Nephron progenitor cell (in vitro differentiated cells): ENCODE measurements at regions not wholly inside any gene's neighbourhood (a gene's known extent, or its start where the extent isn't known, plus 50 kb on each side); places are given as distances from the start of the nearest gene placed in this dataset.
"Not testable (repeated sequence)": the region's sequence is repeated elsewhere in the genome, so short reads cannot be mapped to it uniquely, and the experiment has no call there.

ENCODE experiments used
- DNase-seq: peaks from one replicate; pipeline ENCODE4 v3.0.0; 2021
- H3K27ac Mint-ChIP-seq: 2 replicates; pipeline ENCODE4 v1.8.0; 2021; ENCODE audit warnings: mild to moderate bottlenecking, moderate library complexity, mixed read lengths
- H3K27me3 Mint-ChIP-seq: 2 replicates; pipeline ENCODE4 v1.8.0; 2021; ENCODE audit warnings: mild to moderate bottlenecking, low read depth, mixed read lengths; ENCODE audit not compliant: poor library complexity
- H3K36me3 Mint-ChIP-seq: 2 replicates; pipeline ENCODE4 v1.8.0; 2021; ENCODE audit warnings: low read depth, mixed read lengths
- H3K4me1 Mint-ChIP-seq: 2 replicates; pipeline ENCODE4 v1.8.0; 2021; ENCODE audit warnings: mixed read lengths
- H3K4me3 Mint-ChIP-seq: 2 replicates; pipeline ENCODE4 v1.8.0; 2021; ENCODE audit warnings: mild to moderate bottlenecking, moderate library complexity, mixed read lengths
- H3K9me3 Mint-ChIP-seq: 2 replicates; pipeline ENCODE4 v1.8.0; 2021; ENCODE audit warnings: mild to moderate bottlenecking, moderate library complexity, mixed read lengths
- CTCF ChIP-seq: fragments of 200-600 bp; sonication (generic); IDR thresholded peaks from 2 replicates; pipeline ENCODE4 v1.5.0; 2021; ENCODE audit warnings: antibody characterized with exemption

- H3K4me3 Mint-ChIP-seq = no peak overlapping the region
- peaks cover 73% of the 10 kb centered on the region for H3K4me1 Mint-ChIP-seq
- H3K27ac Mint-ChIP-seq = peak overlapping the region; percentile 18
- no peaks in the 10 kb centered on the region for H3K36me3 Mint-ChIP-seq
- no peak for DNase-seq
- no peak for TF ChIP-seq CTCF
- H3K27me3 Mint-ChIP-seq = no peaks in the 10 kb centered on the region
- no peaks in the 10 kb centered on the region for H3K9me3 Mint-ChIP-seq
Measured at GRCh38 chr4:54838301-54838700, 180.5 kb downstream of the KIT start.

- Mint-ChIP-seq H3K4me3 (no peak overlapping the region), H3K4me1 (peaks cover 67% of the 10 kb centered on the region), H3K36me3 (no peaks in the 10 kb centered on the region), H3K27me3 (no peaks in the 10 kb centered on the region), H3K27ac (no peak overlapping the region), H3K9me3 (no peaks in the 10 kb centered on the region)
- no peak for DNase-seq
- no peak for TF ChIP-seq CTCF
Measured at GRCh38 chr4:54837576-54838140, 179.9 kb downstream of the KIT start.

GRCh38 chr4:54828361-54828760, 170.6 kb downstream of the KIT start:
- H3K36me3 Mint-ChIP-seq, DNase-seq, H3K4me1 Mint-ChIP-seq, H3K27me3 Mint-ChIP-seq, H3K4me3 Mint-ChIP-seq, H3K27ac Mint-ChIP-seq: not testable (repeated sequence)
- peaks cover 63% of the 10 kb centered on the region for H3K9me3 Mint-ChIP-seq

GRCh38 chr4:54823616-54824015, 165.9 kb downstream of the KIT start:
- DNase-seq = no peak
- no peak overlapping the region for H3K27ac Mint-ChIP-seq
- H3K27me3 Mint-ChIP-seq = peaks cover 4% of the 10 kb centered on the region
- H3K4me3 Mint-ChIP-seq = no peak overlapping the region
- H3K36me3 Mint-ChIP-seq = no peaks in the 10 kb centered on the region
- no peaks in the 10 kb centered on the region for H3K4me1 Mint-ChIP-seq
- TF ChIP-seq CTCF = no peak
- H3K9me3 Mint-ChIP-seq = peaks cover 48% of the 10 kb centered on the region

- no peak for TF ChIP-seq CTCF
- Mint-ChIP-seq H3K36me3 (no peaks in the 10 kb centered on the region), H3K27me3 (no peaks in the 10 kb centered on the region), H3K27ac (no peak overlapping the region), H3K4me1 (no peaks in the 10 kb centered on the region), H3K9me3 (peaks cover 9% of the 10 kb centered on the region), H3K4me3 (no peak overlapping the region)
- no peak for DNase-seq
Measured at GRCh38 chr4:54819034-54819433, 161.3 kb downstream of the KIT start.

- H3K36me3 Mint-ChIP-seq = no peaks in the 10 kb centered on the region
- H3K27me3 Mint-ChIP-seq = no peaks in the 10 kb centered on the region
- no peak for TF ChIP-seq CTCF
- DNase-seq = no peak
- H3K27ac Mint-ChIP-seq = no peak overlapping the region
- no peak overlapping the region for H3K4me3 Mint-ChIP-seq
- H3K4me1 Mint-ChIP-seq = no peaks in the 10 kb centered on the region
- peaks cover 4% of the 10 kb centered on the region for H3K9me3 Mint-ChIP-seq
Measured at GRCh38 chr4:54818481-54818880, 160.7 kb downstream of the KIT start.
